22Rv1 (cell line): ENCODE measurements at regions not wholly inside any gene's neighbourhood (a gene's known extent, or its start where the extent isn't known, plus 50 kb on each side); places are given as distances from the start of the nearest gene placed in this dataset.

Source experiments
- H3K27ac ChIP-seq: fragments of 450-650 bp; 2 replicates; pipeline ENCODE4 v1.5.1; 2017
- ZFX ChIP-seq: fragments of 450-650 bp; IDR thresholded peaks from 2 replicates; pipeline ENCODE4 v1.6.1; 2017; ENCODE audit warnings: antibody characterized with exemption, borderline replicate concordance
- TF ChIP-seq, protein P1 (sequence below): fragments of 450-650 bp; IDR thresholded peaks from 2 replicates; pipeline ENCODE4 v1.5.1; 2017; ENCODE audit warnings: mild to moderate bottlenecking

DNA sequence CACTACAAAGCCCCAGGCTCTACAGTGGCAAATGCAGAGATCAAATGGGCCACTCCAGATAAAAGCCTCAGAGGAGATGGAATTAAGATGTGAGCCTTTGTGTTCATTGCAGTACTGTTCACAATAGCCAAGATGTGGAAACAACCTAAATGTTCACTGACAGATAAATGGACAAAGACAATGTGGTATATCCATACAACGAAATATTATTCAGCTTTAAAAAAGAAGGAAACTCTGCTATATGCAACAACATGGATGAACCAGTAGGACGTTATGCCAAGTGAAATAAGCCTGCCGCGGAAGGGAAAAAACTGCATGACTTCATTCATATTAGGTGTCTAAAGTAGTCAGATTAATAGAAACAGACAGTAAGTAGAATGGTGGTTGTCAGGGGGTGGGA is 170.5 kb upstream of the TBX20 start:
- H3K27ac ChIP-seq, result no peak overlapping the region
- TF ChIP-seq, protein P1, sequence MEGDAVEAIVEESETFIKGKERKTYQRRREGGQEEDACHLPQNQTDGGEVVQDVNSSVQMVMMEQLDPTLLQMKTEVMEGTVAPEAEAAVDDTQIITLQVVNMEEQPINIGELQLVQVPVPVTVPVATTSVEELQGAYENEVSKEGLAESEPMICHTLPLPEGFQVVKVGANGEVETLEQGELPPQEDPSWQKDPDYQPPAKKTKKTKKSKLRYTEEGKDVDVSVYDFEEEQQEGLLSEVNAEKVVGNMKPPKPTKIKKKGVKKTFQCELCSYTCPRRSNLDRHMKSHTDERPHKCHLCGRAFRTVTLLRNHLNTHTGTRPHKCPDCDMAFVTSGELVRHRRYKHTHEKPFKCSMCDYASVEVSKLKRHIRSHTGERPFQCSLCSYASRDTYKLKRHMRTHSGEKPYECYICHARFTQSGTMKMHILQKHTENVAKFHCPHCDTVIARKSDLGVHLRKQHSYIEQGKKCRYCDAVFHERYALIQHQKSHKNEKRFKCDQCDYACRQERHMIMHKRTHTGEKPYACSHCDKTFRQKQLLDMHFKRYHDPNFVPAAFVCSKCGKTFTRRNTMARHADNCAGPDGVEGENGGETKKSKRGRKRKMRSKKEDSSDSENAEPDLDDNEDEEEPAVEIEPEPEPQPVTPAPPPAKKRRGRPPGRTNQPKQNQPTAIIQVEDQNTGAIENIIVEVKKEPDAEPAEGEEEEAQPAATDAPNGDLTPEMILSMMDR, result no peak
- TF ChIP-seq ZFX, result no peak

DNA sequence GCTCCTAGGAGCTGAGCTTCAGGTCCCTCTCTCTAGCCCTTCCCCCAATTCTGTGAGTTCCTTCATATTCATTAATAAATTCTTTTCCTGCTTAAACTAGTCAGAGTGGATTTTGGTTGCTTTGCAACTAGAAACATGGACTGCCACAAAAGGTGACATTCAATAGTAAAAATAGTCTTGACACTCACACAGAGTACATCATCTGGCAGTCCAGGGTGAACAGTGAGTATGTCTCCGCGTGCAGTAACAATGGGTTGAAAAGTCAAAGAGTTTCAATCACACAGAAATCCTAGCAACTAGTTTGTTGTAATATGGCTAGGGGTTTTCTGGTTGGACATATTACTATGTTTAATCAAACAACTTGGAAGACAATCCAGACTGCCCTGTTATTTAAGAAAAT is 168.8 kb upstream of the TBX20 start:
- no peak for TF ChIP-seq ZFX
- TF ChIP-seq, protein P1, result no peak
- H3K27ac ChIP-seq, result no peak overlapping the region

DNA sequence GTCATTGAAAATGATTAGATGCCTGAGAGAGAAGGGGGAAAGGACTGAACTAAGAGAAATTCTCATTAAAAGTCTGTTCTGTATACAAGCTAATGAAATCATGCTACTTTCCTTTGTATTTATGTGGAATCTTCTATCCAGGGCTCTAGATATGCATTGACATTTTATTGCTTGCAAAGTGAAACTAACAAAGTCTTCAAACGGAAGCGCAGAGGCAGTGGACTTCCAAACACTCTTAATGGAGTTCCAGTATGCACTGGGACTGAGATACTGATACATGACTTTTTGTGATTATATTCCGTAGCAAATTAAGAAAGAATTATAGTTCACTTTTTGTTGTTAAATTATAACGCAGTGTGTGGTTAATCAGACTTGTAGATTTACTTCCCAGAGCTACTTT is 166.8 kb upstream of the TBX20 start:
- no peak overlapping the region for H3K27ac ChIP-seq
- TF ChIP-seq, protein P1, result no peak
- TF ChIP-seq ZFX, result no peak

DNA sequence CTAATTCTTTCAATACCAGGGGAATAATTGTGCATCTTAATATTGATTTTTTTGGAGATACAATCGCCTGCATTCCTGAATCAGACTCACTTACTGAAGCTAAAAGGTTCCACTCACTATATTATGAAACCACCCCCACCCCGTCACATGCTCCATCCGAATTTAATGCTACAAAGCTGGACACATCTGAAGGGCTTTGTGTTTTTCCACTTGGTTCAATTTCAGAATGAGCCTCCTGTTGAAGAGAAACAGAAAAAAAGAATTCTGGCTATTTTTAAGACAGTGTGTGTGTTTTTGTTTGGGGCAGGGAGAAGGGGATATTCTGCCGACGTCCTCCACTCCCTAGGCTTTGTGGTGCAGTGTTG is 165.5 kb upstream of the TBX20 start:
- H3K27ac ChIP-seq, result no peak overlapping the region
- TF ChIP-seq ZFX, result no peak
- TF ChIP-seq, protein P1, result no peak

DNA sequence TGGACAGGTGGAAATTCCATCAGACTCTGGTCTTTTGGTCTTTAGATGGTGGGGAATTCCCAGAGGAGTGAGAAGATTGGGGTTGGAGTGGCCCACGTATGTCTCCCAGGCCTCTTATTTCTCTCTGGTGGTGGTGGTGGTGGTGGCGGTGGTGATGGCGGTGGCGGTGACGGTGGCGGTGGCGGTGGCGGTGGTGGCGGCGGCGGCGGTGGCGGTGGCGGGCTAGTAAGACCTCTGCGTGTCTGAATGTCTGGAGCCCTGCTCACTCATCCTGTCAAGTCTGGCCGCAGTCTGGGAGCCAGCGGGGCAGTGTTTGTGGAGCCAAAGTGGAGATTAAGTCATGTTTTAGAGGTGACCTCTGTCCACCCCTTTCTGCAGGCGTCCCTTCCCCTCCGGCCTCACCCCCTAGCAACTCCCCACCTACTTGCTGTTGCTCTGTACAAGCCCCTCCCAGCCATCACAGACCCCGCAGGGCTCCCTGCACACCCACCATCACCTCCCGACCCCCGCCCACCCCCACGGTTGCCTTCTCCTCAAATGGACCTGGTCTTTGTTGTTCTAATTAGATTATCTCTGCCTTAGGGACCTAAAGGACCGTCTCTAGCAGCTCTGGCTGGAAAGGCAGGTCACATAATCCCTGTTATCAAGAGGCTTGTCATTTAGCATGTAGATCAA is 165.0 kb upstream of the TBX20 start:
- no peak for TF ChIP-seq ZFX
- TF ChIP-seq, protein P1, result no peak
- no peak overlapping the region for H3K27ac ChIP-seq

DNA sequence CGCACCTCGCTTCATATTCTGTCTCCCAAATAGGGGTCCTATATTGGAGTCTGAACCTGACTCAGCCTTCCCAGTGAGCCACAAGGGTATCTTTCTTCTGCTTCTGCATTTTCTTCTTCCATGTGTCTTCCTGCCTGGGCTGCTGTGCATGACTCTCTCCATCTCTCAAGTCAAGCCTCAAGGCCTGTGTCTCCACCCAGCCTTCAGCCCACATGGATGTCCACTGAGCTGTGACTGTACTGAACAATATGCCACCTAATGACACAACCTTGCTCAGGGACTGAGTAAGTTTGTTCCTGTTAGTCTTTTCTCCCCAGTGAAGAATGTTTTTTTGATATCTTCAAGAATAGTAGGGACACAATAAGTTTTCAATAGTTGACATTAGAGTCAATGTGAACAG is 162.7 kb upstream of the TBX20 start:
- no peak for TF ChIP-seq ZFX
- TF ChIP-seq, protein P1, result no peak
- H3K27ac ChIP-seq, result no peak overlapping the region

DNA sequence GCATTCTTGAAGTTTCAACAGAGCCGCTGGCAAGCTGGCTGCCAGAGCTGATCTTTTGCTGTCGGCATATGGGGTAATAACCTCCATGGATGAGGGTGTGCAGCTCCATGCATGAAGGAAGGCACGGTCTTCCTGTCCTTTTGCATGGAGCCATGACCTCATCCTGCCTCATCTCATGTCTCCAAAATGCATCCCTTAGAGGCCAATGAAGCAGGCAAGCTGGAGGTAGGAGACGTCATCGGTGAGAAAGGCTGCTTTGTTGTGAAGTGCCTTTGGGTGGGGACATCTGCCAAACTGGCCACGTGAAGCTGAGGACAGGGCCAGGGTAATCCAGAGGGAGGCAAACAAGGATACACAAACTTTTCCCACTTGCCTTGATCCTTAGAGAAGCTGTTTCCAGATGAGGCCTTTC is 161.5 kb upstream of the TBX20 start:
- H3K27ac ChIP-seq, result no peak overlapping the region
- TF ChIP-seq ZFX, result no peak
- TF ChIP-seq, protein P1, result no peak
